AG04450 (cell line): ENCODE measurements at regions not wholly inside any gene's neighbourhood (a gene's known extent, or its start where the extent isn't known, plus 50 kb on each side); places are given as distances from the start of the nearest gene placed in this dataset.

Experiments
- CTCF ChIA-PET: fragments of 300-600, 350-600 bp; formaldehyde crosslinking; extraction: SDS; loops from one replicate; lab custom pipeline; 2022; ENCODE audit warnings: antibody characterized with exemption, inconsistent platforms; lab: Charles Lee
- POLR2A ChIA-PET: fragments of 350-600 bp; formaldehyde crosslinking; extraction: SDS; loops from one replicate; lab custom pipeline; 2021; ENCODE audit warnings: antibody characterized with exemption, inconsistent platforms; lab: Yijun Ruan, JAX
- DNase-seq: peaks from one replicate; pipeline ENCODE4 v3.0.0-alpha.2; 2011; ENCODE audit warnings: low read depth, low spot score
- H3K27ac ChIP-seq: one replicate; pipeline ENCODE4 v1.5.1; 2012; ENCODE audit warnings: low read depth, low read length, control low read depth
- H3K27me3 ChIP-seq: one replicate; pipeline ENCODE4 v1.6.0; 2012; ENCODE audit warnings: low read length; ENCODE audit not compliant: control insufficient read depth, insufficient read depth
- H3K4me3 ChIP-seq: 2 replicates; pipeline ENCODE4 v1.5.1; 2011; ENCODE audit warnings: mild to moderate bottlenecking, low read depth, low read length, control low read depth
- H3K9me3 ChIP-seq: 2 replicates; pipeline ENCODE4 v1.5.1; 2012; ENCODE audit warnings: low read length; ENCODE audit not compliant: control insufficient read depth, insufficient read depth
- TF ChIP-seq, protein P1 (sequence below): IDR thresholded peaks from 2 replicates; pipeline ENCODE4 v1.5.1; 2011; ENCODE audit warnings: low read depth, low read length, control low read depth, inconsistent platforms

DNA sequence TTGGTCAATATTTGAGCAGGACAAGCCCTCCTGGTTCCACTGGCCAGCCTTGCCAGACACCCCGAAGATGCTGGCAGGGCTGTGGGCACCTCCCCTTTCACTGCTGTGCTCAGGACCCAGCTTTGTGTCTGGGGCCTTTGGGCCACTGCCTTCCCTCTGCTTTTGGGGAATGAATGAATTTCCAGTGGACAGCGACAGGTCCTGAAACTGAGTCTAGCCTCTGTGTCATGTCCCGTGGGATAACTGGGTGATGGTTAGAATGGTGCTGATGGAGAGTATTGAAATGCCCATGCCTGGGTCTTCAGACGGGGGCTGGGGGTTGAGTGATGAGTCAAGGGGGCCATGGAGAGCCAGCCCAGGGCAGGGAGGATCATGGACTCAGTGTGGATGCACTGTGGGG, 135.8 kb downstream of the FOXL1 start:
- H3K27me3 ChIP-seq, result peaks cover 12% of the 10 kb centered on the region
- ChIA-PET POLR2A (no interaction called here), CTCF (no interaction called here)
- no peak for DNase-seq
- no peak overlapping the region for H3K27ac ChIP-seq
- peaks cover 12% of the 10 kb centered on the region for H3K9me3 ChIP-seq
- TF ChIP-seq, protein P1, sequence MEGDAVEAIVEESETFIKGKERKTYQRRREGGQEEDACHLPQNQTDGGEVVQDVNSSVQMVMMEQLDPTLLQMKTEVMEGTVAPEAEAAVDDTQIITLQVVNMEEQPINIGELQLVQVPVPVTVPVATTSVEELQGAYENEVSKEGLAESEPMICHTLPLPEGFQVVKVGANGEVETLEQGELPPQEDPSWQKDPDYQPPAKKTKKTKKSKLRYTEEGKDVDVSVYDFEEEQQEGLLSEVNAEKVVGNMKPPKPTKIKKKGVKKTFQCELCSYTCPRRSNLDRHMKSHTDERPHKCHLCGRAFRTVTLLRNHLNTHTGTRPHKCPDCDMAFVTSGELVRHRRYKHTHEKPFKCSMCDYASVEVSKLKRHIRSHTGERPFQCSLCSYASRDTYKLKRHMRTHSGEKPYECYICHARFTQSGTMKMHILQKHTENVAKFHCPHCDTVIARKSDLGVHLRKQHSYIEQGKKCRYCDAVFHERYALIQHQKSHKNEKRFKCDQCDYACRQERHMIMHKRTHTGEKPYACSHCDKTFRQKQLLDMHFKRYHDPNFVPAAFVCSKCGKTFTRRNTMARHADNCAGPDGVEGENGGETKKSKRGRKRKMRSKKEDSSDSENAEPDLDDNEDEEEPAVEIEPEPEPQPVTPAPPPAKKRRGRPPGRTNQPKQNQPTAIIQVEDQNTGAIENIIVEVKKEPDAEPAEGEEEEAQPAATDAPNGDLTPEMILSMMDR, result no peak
- H3K4me3 ChIP-seq, result no peak overlapping the region

DNA sequence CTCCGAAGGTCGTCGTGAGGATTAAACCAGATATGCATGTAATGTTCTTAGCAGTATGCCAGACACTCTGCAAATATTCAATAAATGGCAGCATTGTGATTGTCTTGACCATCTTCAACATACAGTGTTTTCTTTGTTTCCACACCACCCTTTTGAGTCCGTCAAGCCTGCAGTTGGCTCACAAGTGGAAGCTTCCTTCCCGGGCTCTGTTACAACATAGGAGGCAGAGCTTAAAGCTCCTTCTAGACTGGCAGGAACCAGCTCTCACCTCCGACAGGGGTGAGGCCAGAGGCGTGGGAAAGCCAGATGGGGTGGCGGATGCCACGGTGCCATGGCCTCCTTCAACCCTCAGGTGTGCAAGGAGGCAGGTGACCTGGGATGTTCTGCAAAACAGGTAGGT, 138.3 kb downstream of the FOXL1 start:
- no peak overlapping the region for H3K4me3 ChIP-seq
- peaks cover 5% of the 10 kb centered on the region; the same call in 1 of the 2 replicates for H3K9me3 ChIP-seq
- no peak overlapping the region for H3K27ac ChIP-seq
- peaks cover 12% of the 10 kb centered on the region for H3K27me3 ChIP-seq
- CTCF ChIA-PET, result no interaction called here
- POLR2A ChIA-PET, result no interaction called here
- TF ChIP-seq, protein P1, result no peak
- no peak for DNase-seq

DNA sequence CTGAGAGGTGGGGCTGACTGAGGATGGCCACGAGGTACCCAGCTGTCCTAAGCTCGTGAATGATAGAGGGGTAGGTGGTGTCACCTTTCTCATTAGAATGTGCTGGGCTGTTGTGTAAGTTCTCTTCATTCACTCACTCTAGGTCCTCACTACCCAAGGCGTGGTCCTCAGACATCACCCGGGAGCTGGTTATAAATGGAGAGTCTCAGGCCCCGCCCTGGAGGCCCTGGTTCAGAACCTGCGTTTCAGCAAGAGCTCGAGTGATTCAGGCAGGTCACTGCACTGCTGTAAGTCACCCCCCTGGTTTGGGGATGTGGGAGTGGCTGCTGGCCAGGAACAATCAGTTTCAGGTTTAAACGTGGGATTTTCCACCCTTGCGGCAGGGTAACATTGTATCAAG, 139.8 kb downstream of the FOXL1 start:
- TF ChIP-seq, protein P1, result no peak
- Histone ChIP-seq H3K27ac (no peak overlapping the region), H3K4me3 (no peak overlapping the region), H3K9me3 (peaks cover 2% of the 10 kb centered on the region; the same call in 1 of the 2 replicates), H3K27me3 (peaks cover 12% of the 10 kb centered on the region)
- POLR2A ChIA-PET, result no interaction called here
- no peak for DNase-seq
- CTCF ChIA-PET, result no interaction called here

DNA sequence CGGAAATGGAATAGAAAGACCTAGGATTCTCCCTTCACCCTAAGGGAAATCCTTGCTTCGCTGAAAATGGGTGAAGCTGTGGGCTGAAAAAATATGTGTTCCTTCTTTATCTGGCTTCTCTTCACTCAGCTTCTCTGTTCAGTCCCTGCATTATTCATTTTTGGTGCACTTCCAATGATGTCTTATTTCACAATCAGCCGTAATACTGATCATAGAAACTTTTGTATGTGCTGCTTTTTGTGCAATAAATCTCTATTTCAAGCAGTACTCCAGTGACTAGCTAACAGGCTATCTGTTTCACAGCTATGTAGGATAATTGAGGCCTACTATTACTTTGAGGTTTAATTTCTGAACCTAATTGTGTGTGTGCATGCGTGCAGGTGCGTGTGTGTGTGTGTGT, 144.6 kb downstream of the FOXL1 start:
- Histone ChIP-seq H3K27ac (no peak overlapping the region), H3K27me3 (peaks cover 9% of the 10 kb centered on the region), H3K9me3 (no peaks in the 10 kb centered on the region), H3K4me3 (no peak overlapping the region)
- POLR2A ChIA-PET, result interaction anchor here (0.7 kb wide), 1 partner anchor 147 kb away, joined by 3 read pairs; no protein-coding TSS in a partner anchor
- no peak for DNase-seq
- TF ChIP-seq, protein P1, result no peak
- CTCF ChIA-PET, result interaction anchor here (0.8 kb wide), 1 partner anchor 339 kb away, joined by 3 read pairs; no protein-coding TSS in a partner anchor

DNA sequence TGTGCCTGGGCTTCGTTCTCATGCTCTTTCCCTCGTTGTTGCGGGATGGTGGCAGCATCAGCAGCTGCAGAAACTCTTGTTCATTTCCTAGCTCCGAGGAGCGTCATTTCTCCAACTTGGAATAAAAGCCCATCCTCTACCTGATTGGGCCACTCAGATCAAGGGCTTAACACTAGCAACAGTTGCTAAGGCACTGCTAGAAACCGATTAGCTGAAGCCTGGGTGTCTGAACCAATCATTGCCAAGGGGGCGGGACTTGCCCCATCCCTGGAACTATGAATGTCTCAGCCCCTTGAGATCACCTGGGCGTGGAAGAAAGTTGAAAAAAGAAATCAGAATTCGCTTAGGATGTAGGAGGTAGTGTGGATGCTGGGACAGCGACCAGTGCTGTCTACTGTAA, 145.3 kb downstream of the FOXL1 start:
- no peak for DNase-seq
- POLR2A ChIA-PET, result interaction anchor here (0.7 kb wide), 1 partner anchor 148 kb away, joined by 3 read pairs; no protein-coding TSS in a partner anchor
- TF ChIP-seq, protein P1, result no peak
- CTCF ChIA-PET, result no interaction called here
- Histone ChIP-seq H3K9me3 (no peaks in the 10 kb centered on the region), H3K27me3 (peaks cover 12% of the 10 kb centered on the region), H3K4me3 (no peak overlapping the region), H3K27ac (no peak overlapping the region)
